ENCODE measurements at regions not wholly inside any gene's neighbourhood (a gene's known extent, or its start where the extent isn't known, plus 50 kb on each side); places are given as distances from the start of the nearest gene placed in this dataset.

- TF ChIP-seq POLR2AphosphoS5 (IDR thresholded peaks at IDR 0.05; ENCODE audit: low read depth, low read length), result no peak
- no peak for TF ChIP-seq POLR2A (IDR thresholded peaks at IDR 0.05; ENCODE audit: low read depth, low read length)
- no peak for TF ChIP-seq TAF1 (IDR thresholded peaks at IDR 0.05; ENCODE audit: borderline replicate concordance, low read depth, low read length)
Observed at GRCh38 chr3:106212665-106213222, 343.9 kb upstream of the CBLB start.

Measured in GM12892 (cell line).